Activated T-helper 17 cell treated with anti-CD3 and anti-CD28 coated beads, Interleukin-2, amount 50 U/mL, for 72 hours (primary cell): ENCODE measurements at regions not wholly inside any gene's neighbourhood (a gene's known extent, or its start where the extent isn't known, plus 50 kb on each side); places are given as distances from the start of the nearest gene placed in this dataset.
"Not testable (repeated sequence)": the region's sequence is repeated elsewhere in the genome, so short reads cannot be mapped to it uniquely, and the experiment has no call there.

Experiments used
- ATAC-seq: fragments of 150-1000 bp; cut with Tn5 transposase; replicated peaks from 2 replicates; pipeline ENCODE4 v1.10.0; 2021; ENCODE audit warnings: mild to moderate bottlenecking, moderate library complexity
- H3K27ac Mint-ChIP-seq: one replicate; pipeline ENCODE4 v1.8.0; 2022; ENCODE audit warnings: mixed read lengths
- H3K27me3 Mint-ChIP-seq: one replicate; pipeline ENCODE4 v1.8.0; 2022; ENCODE audit warnings: mixed read lengths
- H3K36me3 Mint-ChIP-seq: one replicate; pipeline ENCODE4 v1.8.0; 2022; ENCODE audit warnings: low read depth, mild to moderate bottlenecking, mixed read lengths
- H3K4me1 Mint-ChIP-seq: one replicate; pipeline ENCODE4 v1.8.0; 2022; ENCODE audit warnings: mixed read lengths
- H3K4me3 Mint-ChIP-seq: one replicate; pipeline ENCODE4 v1.8.0; 2022; ENCODE audit warnings: mild to moderate bottlenecking, mixed read lengths
- H3K9me3 Mint-ChIP-seq: one replicate; pipeline ENCODE4 v1.8.0; 2022; ENCODE audit warnings: mixed read lengths

DNA sequence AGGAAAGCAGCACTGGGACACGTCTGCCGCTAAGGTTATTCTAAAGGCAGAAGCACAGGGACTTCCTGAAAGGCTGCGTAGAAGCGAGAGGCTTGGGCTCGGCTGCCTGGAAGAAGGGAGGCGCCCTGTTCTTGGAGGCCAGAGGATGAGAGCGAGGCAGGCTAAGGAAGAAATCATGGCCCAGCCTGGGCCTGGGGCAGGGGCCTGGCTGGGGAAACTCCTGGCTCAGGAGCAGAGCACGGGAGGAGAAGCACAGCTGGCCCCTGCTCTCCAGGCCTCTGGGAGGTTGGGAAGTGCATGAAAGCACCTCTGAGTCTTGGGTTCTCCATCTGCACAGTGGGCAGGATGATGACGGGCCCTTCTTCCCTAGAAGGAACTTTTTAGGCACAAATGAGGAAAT is 66.0 kb upstream of the SFSWAP start:
- not testable (repeated sequence) for H3K9me3 Mint-ChIP-seq, H3K36me3 Mint-ChIP-seq, H3K4me3 Mint-ChIP-seq, ATAC-seq, H3K27ac Mint-ChIP-seq, H3K4me1 Mint-ChIP-seq
- H3K27me3 Mint-ChIP-seq = peaks cover 19% of the 10 kb centered on the region

DNA sequence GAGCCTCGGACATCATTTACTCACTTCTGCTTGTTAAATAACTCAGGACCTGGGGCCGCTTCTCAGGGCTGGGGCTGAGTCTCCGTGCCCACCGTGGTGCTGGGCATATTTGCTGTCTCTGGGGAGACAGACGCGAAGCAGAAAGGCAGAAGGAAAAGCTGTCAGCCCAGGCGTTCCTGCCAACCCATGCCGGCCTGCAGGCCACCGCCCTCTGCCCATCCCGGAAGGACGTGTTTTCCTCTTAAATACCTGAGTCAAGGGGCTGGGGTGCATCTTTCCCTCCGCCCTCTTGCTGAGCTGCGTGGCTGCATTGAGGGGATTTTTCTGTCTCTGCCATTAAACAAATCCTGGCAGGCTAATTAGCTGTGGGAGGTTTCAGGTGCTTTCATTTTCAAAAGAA is 65.3 kb upstream of the SFSWAP start:
- not testable (repeated sequence) for H3K36me3 Mint-ChIP-seq, ATAC-seq, H3K4me1 Mint-ChIP-seq, H3K9me3 Mint-ChIP-seq, H3K4me3 Mint-ChIP-seq, H3K27ac Mint-ChIP-seq
- peaks cover 21% of the 10 kb centered on the region for H3K27me3 Mint-ChIP-seq

DNA sequence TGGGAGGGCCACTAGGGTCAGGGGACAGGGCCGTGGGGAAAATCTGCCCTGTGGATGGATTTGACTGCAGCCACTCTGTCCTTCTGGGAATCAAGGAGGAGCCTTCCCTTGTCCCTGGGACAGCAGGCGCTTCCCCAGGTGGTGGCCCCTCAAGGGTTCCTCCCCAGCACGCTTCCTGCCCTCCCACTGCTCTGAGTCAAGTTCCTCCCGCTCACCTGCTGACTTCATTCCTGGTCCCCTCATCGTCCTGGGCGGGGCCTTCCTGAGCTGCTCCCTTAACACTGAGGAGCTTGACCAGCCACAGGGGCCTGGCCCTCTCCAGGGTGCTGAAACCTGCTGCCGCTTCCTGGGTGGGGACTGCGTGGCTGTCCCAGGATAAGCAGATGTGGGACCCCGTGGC is 64.4 kb upstream of the SFSWAP start:
- H3K9me3 Mint-ChIP-seq, H3K4me3 Mint-ChIP-seq, H3K36me3 Mint-ChIP-seq, ATAC-seq, H3K4me1 Mint-ChIP-seq, H3K27ac Mint-ChIP-seq: not testable (repeated sequence)
- peaks cover 25% of the 10 kb centered on the region for H3K27me3 Mint-ChIP-seq

DNA sequence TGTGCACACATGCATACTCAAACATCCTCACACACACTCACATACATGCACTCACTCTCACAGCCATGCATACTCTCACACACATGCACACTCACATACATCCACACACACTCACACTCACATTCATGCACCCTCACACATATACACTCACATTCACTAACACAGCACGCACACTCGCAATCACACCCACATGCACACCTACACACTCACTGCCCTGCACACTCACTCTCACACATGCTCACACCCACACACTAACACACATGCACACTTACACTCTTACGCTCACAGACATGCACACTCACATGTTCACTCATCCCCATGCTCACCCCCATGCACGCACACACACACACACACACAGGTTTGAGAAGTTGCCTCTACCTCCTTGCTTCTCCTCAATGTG is 63.2 kb upstream of the SFSWAP start:
- no peak overlapping the region for H3K27ac Mint-ChIP-seq
- H3K36me3 Mint-ChIP-seq = no peaks in the 10 kb centered on the region
- H3K4me1 Mint-ChIP-seq = peaks cover 7% of the 10 kb centered on the region
- peaks cover 30% of the 10 kb centered on the region for H3K27me3 Mint-ChIP-seq
- no peak for ATAC-seq
- H3K9me3 Mint-ChIP-seq = no peaks in the 10 kb centered on the region
- no peak overlapping the region for H3K4me3 Mint-ChIP-seq

DNA sequence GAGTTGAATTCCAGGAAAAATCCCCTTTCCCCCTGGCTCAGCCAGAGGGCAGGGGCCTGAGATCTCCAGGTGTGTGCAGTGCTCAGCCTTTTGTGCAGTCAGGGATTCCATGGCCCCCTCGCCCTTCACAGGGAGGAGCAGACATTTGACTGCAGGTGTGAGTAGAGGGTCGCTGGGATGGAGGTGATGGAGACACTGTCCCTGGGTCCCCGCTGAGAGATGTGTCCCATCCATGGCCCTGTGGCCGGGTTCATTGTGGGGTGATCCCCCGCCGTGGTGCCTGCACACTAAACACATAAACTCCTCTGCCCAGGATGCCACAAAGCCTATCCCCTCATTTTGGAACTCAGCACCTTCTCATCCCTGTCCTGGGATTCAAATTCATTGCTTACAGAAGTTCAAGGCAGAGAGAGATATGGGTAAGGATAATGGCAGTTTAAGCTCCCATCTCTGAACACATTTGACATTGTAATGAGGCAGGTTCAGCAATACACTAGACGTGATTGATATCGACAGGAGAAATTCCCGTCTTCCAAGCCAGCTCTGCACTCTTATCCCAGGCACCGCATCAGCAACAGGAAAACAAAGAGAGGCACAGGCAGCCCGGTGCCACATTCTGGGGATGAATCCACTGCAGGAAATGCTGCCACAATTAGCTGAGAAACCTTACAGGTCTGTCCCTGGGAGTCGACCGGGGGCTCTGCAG is 55.3 kb upstream of the SFSWAP start:
- H3K27ac Mint-ChIP-seq, H3K36me3 Mint-ChIP-seq, ATAC-seq, H3K4me1 Mint-ChIP-seq, H3K9me3 Mint-ChIP-seq, H3K4me3 Mint-ChIP-seq: not testable (repeated sequence)
- peaks cover 19% of the 10 kb centered on the region for H3K27me3 Mint-ChIP-seq

DNA sequence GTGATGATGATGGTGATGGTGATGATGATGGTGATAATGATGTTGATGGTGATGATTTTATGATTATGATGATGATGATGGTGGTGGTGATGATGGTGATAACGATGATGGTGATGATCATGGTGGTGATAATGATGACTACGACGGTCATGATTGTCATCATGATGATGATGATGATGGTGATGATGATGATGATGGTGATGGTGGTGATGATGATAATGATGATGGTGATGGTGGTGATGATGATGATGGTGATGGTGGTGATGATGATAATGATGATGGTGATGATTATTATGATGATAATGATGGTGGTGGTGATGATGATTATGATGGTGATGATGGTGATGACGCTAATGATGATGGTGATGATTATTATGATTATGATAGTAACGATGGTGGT is 54.1 kb upstream of the SFSWAP start:
- H3K36me3 Mint-ChIP-seq, H3K27ac Mint-ChIP-seq, H3K4me1 Mint-ChIP-seq, H3K9me3 Mint-ChIP-seq, ATAC-seq, H3K4me3 Mint-ChIP-seq: not testable (repeated sequence)
- H3K27me3 Mint-ChIP-seq = peaks cover 13% of the 10 kb centered on the region

DNA sequence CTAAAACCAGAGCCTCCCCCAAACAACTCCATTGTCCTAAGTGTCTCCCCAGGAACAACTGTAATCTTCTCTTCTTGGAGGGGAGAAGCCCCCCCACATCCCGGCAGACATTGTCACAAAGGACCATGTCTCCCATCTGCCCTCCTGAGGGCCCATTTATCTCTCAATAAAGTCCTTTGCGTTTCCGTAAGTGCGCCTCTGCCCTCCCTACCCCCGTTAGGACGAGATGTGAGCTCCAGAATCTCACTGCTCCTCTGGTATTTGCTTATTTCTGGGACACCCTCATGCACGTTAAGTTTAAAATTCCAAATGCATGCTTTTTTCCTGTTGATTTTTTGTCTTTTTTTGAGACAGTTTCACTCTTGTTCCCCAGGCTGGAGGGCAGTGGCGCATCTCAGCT is 52.3 kb upstream of the SFSWAP start:
- not testable (repeated sequence) for H3K4me3 Mint-ChIP-seq, H3K4me1 Mint-ChIP-seq, H3K36me3 Mint-ChIP-seq, ATAC-seq, H3K27me3 Mint-ChIP-seq, H3K27ac Mint-ChIP-seq, H3K9me3 Mint-ChIP-seq

DNA sequence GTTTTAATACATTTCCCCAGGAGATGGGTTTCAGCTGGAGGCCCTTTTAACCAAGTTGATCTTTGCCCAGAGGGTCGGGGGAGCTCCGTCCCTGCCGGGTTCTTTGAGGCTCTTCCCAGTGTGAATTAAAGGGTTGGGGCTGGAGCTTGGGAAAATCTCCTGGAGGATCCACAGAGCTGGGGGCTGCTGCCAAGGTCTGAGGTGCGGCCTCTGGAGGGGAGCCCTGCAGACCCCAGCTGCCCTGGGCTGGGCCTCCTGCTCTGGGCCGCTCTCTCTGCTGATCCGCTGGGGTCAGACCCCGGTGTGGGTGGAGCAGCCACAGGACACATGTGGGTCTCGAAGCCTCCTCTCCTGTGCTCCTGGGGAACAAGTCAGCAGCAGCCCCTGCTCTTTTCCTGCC is 51.4 kb upstream of the SFSWAP start:
- not testable (repeated sequence) for ATAC-seq, H3K4me3 Mint-ChIP-seq, H3K27me3 Mint-ChIP-seq, H3K27ac Mint-ChIP-seq, H3K4me1 Mint-ChIP-seq, H3K36me3 Mint-ChIP-seq, H3K9me3 Mint-ChIP-seq

DNA sequence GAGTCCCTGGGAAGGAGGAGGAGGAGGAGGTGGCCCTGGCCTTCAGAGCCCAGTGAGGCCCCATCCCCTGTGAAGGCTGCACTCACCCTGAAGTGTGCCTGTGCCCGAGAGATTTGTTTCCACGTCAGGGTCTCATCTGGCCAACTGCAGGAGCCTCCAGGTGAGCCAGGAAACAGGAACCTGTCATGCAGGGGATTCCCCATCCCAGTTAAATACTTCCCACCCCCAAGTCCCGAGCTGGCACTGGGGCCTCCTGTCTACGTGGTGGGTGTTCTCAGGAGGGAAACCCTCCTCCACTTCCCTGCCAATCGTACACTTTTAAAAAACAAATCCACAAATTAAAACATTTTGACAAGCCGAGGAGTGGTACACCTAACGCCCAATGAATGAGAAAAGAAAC is 50.9 kb upstream of the SFSWAP start:
- H3K4me1 Mint-ChIP-seq, H3K27me3 Mint-ChIP-seq, H3K9me3 Mint-ChIP-seq, H3K27ac Mint-ChIP-seq, ATAC-seq, H3K4me3 Mint-ChIP-seq, H3K36me3 Mint-ChIP-seq: not testable (repeated sequence)

DNA sequence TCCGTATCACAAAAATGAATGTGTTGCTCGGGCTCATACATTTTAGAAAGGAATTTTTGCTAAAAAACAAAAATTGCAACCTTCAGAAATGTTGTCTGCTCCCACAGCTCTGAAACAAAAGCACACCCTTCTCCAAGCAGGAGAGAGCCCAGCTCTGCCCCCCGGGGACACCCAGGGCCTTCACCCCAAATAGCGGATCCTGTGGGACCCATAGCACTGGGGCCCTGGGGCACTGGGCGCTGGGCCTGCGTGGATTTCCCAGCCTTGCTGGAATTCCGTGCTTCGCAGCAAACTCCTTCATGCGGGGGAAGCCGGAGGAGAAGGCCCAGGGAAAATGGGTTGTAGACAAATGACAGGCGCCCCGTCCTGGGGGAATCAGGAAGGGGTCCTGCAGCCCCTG is 50.5 kb upstream of the SFSWAP start:
- not testable (repeated sequence) for H3K27me3 Mint-ChIP-seq, H3K4me3 Mint-ChIP-seq, H3K27ac Mint-ChIP-seq, H3K36me3 Mint-ChIP-seq, H3K9me3 Mint-ChIP-seq, H3K4me1 Mint-ChIP-seq, ATAC-seq
